ENCODE measurements at regions not wholly inside any gene's neighbourhood (a gene's known extent, or its start where the extent isn't known, plus 50 kb on each side); places are given as distances from the start of the nearest gene placed in this dataset.

- TF ChIP-seq POLR2A (IDR thresholded peaks at IDR 0.05) (no peak), CTCF (IDR thresholded peaks at IDR 0.05) (no peak)
Observed at GRCh38 chr1:235059221-235059620, 69.4 kb downstream of the TOMM20 start.
